NCI-H524 (cell line): ENCODE measurements at regions not wholly inside any gene's neighbourhood (a gene's known extent, or its start where the extent isn't known, plus 50 kb on each side); places are given as distances from the start of the nearest gene placed in this dataset.

Source experiments
- DNase-seq, 2 experiments: peaks; one replicate each; lab custom pipeline; 2025; lab: John Stamatoyannopoulos, UW

GRCh38 chr12:14279845-14280244 lies 85.6 kb upstream of the ATF7IP start:
- DNase-seq: no peak

- DNase-seq: no peak
Measured at GRCh38 chr12:14280921-14281320, 84.6 kb upstream of the ATF7IP start.

GRCh38 chr12:14281539-14281938 lies 83.9 kb upstream of the ATF7IP start:
- no peak for DNase-seq

GRCh38 chr12:14283489-14284144 lies 81.9 kb upstream of the ATF7IP start:
- no peak for DNase-seq

GRCh38 chr12:14284184-14284722 lies 81.2 kb upstream of the ATF7IP start:
- DNase-seq: no peak

DNA sequence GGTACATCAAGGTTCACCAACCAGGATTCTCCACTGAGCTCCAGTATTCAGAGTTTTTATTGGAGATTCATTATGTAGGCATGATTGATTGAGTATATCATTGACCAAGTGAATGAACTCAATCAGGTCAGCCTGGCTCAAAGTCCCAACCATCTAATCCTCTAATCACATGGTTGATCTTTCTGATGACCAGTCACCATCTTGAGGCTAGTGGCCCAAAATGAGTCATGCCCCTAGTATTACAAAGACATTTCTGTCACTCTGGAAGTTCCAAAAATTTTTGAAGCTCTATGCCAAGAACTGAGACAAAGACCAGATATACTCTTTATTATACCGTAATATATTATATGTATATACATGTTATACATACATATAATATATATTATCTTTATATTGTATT lies 75.9 kb upstream of the ATF7IP start:
- DNase-seq: no peak

- no peak for DNase-seq
Measured at GRCh38 chr12:14290951-14291350, 74.5 kb upstream of the ATF7IP start.

GRCh38 chr12:14303661-14304155 lies 61.8 kb upstream of the ATF7IP start:
- no peak for DNase-seq

DNA sequence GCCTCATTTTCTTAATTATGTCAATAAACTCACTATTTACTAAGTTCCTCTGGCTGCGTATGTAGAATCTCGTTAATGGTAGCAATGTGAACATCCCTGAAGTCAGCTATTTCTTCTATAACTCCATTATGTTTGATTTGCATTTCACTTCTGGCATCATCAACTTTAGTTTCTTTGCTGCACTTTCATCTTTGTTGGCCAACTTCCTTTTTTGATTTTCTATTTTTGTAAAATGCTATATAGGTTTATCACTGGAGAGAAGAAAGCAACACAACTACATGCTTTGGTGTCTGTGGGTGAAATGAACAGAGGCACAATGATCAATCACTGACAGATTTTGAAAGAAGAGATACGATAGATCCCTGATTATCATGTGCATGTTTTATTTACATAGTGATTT lies 58.5 kb upstream of the ATF7IP start:
- DNase-seq: no peak

- DNase-seq: no peak
Measured at GRCh38 chr12:14308516-14308915, 57.0 kb upstream of the ATF7IP start.

GRCh38 chr12:14310866-14311265 lies 54.6 kb upstream of the ATF7IP start:
- no peak for DNase-seq

- DNase-seq: no peak
Measured at GRCh38 chr12:14313379-14314138, 51.9 kb upstream of the ATF7IP start.

- DNase-seq: no peak
Measured at GRCh38 chr12:14314801-14315200, 50.7 kb upstream of the ATF7IP start.

- DNase-seq: peak in 1 of 2 experiments; percentile 1
Measured at GRCh38 chr12:14315501-14315900, 50.0 kb upstream of the ATF7IP start.
